ENCODE measurements at regions not wholly inside any gene's neighbourhood (a gene's known extent, or its start where the extent isn't known, plus 50 kb on each side); places are given as distances from the start of the nearest gene placed in this dataset.

DNA sequence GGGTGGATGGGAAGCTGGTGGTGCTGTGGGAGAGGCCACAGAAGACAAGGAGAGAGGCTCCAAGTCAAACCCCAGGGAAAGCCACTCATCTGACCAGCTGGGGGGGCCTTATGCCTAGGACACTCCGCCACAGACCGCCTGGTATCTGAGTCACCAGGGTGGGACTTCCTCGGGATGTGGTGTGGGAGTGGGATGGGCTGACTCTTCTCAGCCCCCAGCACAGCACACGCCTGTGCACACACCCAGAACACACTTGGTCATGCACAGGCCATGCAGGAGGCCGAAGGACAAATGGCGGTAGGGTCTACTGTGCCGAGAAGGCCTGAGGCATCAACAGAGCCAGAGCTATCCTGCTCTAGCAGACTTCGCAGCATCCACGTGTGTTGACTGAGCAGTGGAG, 136.4 kb downstream of the INHBB start:
- whole genome bisulfite sequencing (ENCODE audit: insufficient coverage): 91% methylated on average over 9 of the region's 9 CpGs
- ATAC-seq (ENCODE audit: low read depth): no peak

DNA sequence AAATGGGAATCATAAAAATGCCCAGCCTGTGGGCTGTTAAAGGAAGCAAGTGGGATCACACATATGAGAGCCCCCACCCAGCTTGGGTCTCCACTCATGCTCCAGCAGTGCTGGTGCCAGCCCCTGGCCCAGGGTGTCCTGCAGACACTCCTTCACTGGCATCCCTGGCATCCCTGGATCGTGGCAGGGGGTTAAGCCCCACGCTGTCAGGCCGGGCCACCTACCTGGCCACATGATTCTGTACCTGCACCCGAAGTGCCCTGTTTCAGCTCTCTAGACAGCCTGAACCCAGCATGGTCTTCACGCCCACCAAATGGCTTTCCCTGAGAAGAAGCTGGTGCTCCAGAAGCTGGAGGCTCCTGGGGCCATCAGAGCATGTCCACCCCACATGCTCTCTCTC, 137.4 kb downstream of the INHBB start:
- no peaks in the 10 kb centered on the region for H3K9me3 Mint-ChIP-seq (ENCODE audit: insufficient read depth)

More for the DNA sequence above, 136.4 kb downstream of the INHBB start:
- Histone ChIP-seq H3K27me3 (replicated peaks in 1 of 4; ENCODE audit: control extremely low read depth in 1 of 4, control insufficient read depth in 3 of 4, insufficient read depth in 4 of 4, low read length in 3 of 4) (no peaks in the 10 kb centered on the region), H3K9me3 (ENCODE audit: control extremely low read depth in 1 of 3, control insufficient read depth in 2 of 3, insufficient read depth in 1 of 3, low read length in 2 of 3) (no peaks in the 10 kb centered on the region), H2AFZ (ENCODE audit: insufficient read depth, low read depth, low read length, poor library complexity, severe bottlenecking) (no peak overlapping the region), H3K4me1 (ENCODE audit: control insufficient read depth in 2 of 2, insufficient read depth in 2 of 2, low read length in 2 of 2) (no peaks in the 10 kb centered on the region), H3K9ac (ENCODE audit: low read length) (no peak overlapping the region), H3K27ac (ENCODE audit: low read length in 2 of 2) (no peak overlapping the region), H3K4me3 (ENCODE audit: control extremely low read depth in 1 of 5, extremely low read depth in 1 of 5, insufficient read depth in 1 of 5, low read depth in 2 of 5, low read length in 4 of 5) (no peak overlapping the region), H3K4me2 (replicated peaks; ENCODE audit: low read depth, low read length, poor library complexity, severe bottlenecking) (no peak overlapping the region), H4K20me1 (ENCODE audit: control insufficient read depth, insufficient read depth, low read length, poor library complexity, severe bottlenecking) (no peaks in the 10 kb centered on the region), H3K79me2 (ENCODE audit: control insufficient read depth, insufficient read depth, low read length) (no peaks in the 10 kb centered on the region), H3K36me3 (replicated peaks in 1 of 2; ENCODE audit: control extremely low read depth in 1 of 2, control insufficient read depth in 1 of 2, extremely low read depth in 1 of 2, insufficient read depth in 2 of 2, low read length in 1 of 2) (no peaks in the 10 kb centered on the region)
- intact Hi-C loops (cut with micrococcal nuclease): no loop called here
- no peaks in the 10 kb centered on the region for H3K9me3 Mint-ChIP-seq (ENCODE audit: insufficient read depth)
- TF ChIP-seq, protein P1, sequence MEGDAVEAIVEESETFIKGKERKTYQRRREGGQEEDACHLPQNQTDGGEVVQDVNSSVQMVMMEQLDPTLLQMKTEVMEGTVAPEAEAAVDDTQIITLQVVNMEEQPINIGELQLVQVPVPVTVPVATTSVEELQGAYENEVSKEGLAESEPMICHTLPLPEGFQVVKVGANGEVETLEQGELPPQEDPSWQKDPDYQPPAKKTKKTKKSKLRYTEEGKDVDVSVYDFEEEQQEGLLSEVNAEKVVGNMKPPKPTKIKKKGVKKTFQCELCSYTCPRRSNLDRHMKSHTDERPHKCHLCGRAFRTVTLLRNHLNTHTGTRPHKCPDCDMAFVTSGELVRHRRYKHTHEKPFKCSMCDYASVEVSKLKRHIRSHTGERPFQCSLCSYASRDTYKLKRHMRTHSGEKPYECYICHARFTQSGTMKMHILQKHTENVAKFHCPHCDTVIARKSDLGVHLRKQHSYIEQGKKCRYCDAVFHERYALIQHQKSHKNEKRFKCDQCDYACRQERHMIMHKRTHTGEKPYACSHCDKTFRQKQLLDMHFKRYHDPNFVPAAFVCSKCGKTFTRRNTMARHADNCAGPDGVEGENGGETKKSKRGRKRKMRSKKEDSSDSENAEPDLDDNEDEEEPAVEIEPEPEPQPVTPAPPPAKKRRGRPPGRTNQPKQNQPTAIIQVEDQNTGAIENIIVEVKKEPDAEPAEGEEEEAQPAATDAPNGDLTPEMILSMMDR (IDR thresholded peaks at IDR 0.05): no peak
- no peak for TF ChIP-seq EZH2 (IDR thresholded peaks at IDR 0.05; ENCODE audit: borderline replicate concordance, insufficient read depth, low read depth, low read length, poor library complexity, severe bottlenecking)
- no peak for DNase-seq
- H3K4me3 Mint-ChIP-seq: no peak overlapping the region
- CTCF ChIA-PET: no interaction called here
- no peak overlapping the region for H3K27ac Mint-ChIP-seq
- POLR2A ChIA-PET: no interaction called here
- no peaks in the 10 kb centered on the region for H3K4me1 Mint-ChIP-seq
- H3K27me3 Mint-ChIP-seq: peaks cover 3% of the 10 kb centered on the region

More for the DNA sequence above, 137.4 kb downstream of the INHBB start:
- intact Hi-C loops (cut with micrococcal nuclease): no loop called here
- no peak overlapping the region for H3K27ac ChIP-seq (ENCODE audit: low read length in 2 of 2)
- Mint-ChIP-seq H3K27ac (no peak overlapping the region), H3K4me3 (no peak overlapping the region), H3K4me1 (no peaks in the 10 kb centered on the region), H3K27me3 (peaks cover 6% of the 10 kb centered on the region)
- WGBS (ENCODE audit: insufficient coverage): 61% methylated on average over 5 of the region's 5 CpGs
- no peak overlapping the region for H2AFZ ChIP-seq (ENCODE audit: insufficient read depth, low read depth, low read length, poor library complexity, severe bottlenecking)
- TF ChIP-seq EZH2 (IDR thresholded peaks at IDR 0.05; ENCODE audit: borderline replicate concordance, insufficient read depth, low read depth, low read length, poor library complexity, severe bottlenecking): no peak
- TF ChIP-seq, protein P1 (IDR thresholded peaks at IDR 0.05): no peak
- H3K4me2 ChIP-seq (replicated peaks; ENCODE audit: low read depth, low read length, poor library complexity, severe bottlenecking): no peak overlapping the region
- no peak for DNase-seq
- no peak for ATAC-seq (ENCODE audit: low read depth)
- no peaks in the 10 kb centered on the region for H4K20me1 ChIP-seq (ENCODE audit: control insufficient read depth, insufficient read depth, low read length, poor library complexity, severe bottlenecking)
- no peaks in the 10 kb centered on the region for H3K4me1 ChIP-seq (ENCODE audit: control insufficient read depth in 2 of 2, insufficient read depth in 2 of 2, low read length in 2 of 2)
- H3K9me3 ChIP-seq (ENCODE audit: control extremely low read depth in 1 of 3, control insufficient read depth in 2 of 3, insufficient read depth in 1 of 3, low read length in 2 of 3): no peaks in the 10 kb centered on the region
- no peak overlapping the region for H3K4me3 ChIP-seq (ENCODE audit: control extremely low read depth in 1 of 5, extremely low read depth in 1 of 5, insufficient read depth in 1 of 5, low read depth in 2 of 5, low read length in 4 of 5)
- ChIA-PET CTCF (no interaction called here), POLR2A (no interaction called here)
- no peaks in the 10 kb centered on the region for H3K79me2 ChIP-seq (ENCODE audit: control insufficient read depth, insufficient read depth, low read length)
- no peaks in the 10 kb centered on the region for H3K36me3 ChIP-seq (replicated peaks in 1 of 2; ENCODE audit: control extremely low read depth in 1 of 2, control insufficient read depth in 1 of 2, extremely low read depth in 1 of 2, insufficient read depth in 2 of 2, low read length in 1 of 2)
- no peaks in the 10 kb centered on the region for H3K27me3 ChIP-seq (replicated peaks in 1 of 4; ENCODE audit: control extremely low read depth in 1 of 4, control insufficient read depth in 3 of 4, insufficient read depth in 4 of 4, low read length in 3 of 4)
- no peak overlapping the region for H3K9ac ChIP-seq (ENCODE audit: low read length)

All from B cell (primary cell).